H1 (cell line): ENCODE measurements at regions not wholly inside any gene's neighbourhood (a gene's known extent, or its start where the extent isn't known, plus 50 kb on each side); places are given as distances from the start of the nearest gene placed in this dataset.

Experiments
- CTCF ChIA-PET: fragments of 300-600 bp; sonication (Branson Sonifier 250); formaldehyde crosslinking; loops from one replicate; lab custom pipeline; 2021; ENCODE audit not compliant: partially characterized antibody; lab: Charles Lee
- POLR2A ChIA-PET: fragments of 300-600 bp; sonication (Branson Sonifier 250); formaldehyde crosslinking; loops from one replicate; lab custom pipeline; 2021; ENCODE audit warnings: inconsistent platforms; ENCODE audit not compliant: partially characterized antibody; lab: Charles Lee
- DNase-seq, 2 experiments: peaks; one replicate each; pipeline versions ENCODE4 v3.0.0 to v3.0.0-alpha.2; 2010 to 2022; ENCODE audit warnings: low spot score in 2 of 2, low read depth in 1 of 2, mixed read lengths in 1 of 2
- FAIRE-seq: peaks from 2 replicates; lab custom pipeline; 2011; peaks lifted over from hg19 to GRCh38; lab: Jason Lieb, UNC
- H2AFZ ChIP-seq: 2 replicates; pipeline ENCODE4 v1.8.1; 2012; ENCODE audit warnings: low read length, inconsistent platforms
- H2AK5ac ChIP-seq: 2 replicates; pipeline ENCODE4 v1.6.1; 2013; ENCODE audit warnings: low read depth, low read length
- H2BK120ac ChIP-seq: replicated peaks from 2 replicates; pipeline ENCODE3; 2013; ENCODE audit warnings: low read depth, low read length, inconsistent platforms
- H2BK12ac ChIP-seq: 2 replicates; pipeline ENCODE4 v1.6.1; 2013; ENCODE audit warnings: low read depth, low read length
- H2BK15ac ChIP-seq: 2 replicates; pipeline ENCODE4 v1.6.1; 2013; ENCODE audit warnings: low read length
- H2BK20ac ChIP-seq: 2 replicates; pipeline ENCODE4 v1.6.1; 2013; ENCODE audit warnings: low read length
- H2BK5ac ChIP-seq: 2 replicates; pipeline ENCODE4 v1.6.1; 2013; ENCODE audit warnings: low read depth, low read length
- H3K14ac ChIP-seq: 2 replicates; pipeline ENCODE4 v1.6.1; 2013; ENCODE audit warnings: inconsistent platforms; ENCODE audit not compliant: insufficient read length
- H3K18ac ChIP-seq: 2 replicates; pipeline ENCODE4 v1.6.1; 2013; ENCODE audit warnings: low read length; ENCODE audit errors: extremely low read depth
- H3K23ac ChIP-seq: 2 replicates; pipeline ENCODE4 v1.6.1; 2013; ENCODE audit warnings: inconsistent platforms; ENCODE audit not compliant: insufficient read length
- H3K23me2 ChIP-seq: 2 replicates; pipeline ENCODE4 v1.6.1; 2013; ENCODE audit warnings: low read depth, low read length
- H3K27ac ChIP-seq: 2 replicates; pipeline ENCODE4 v1.6.1; 2011; ENCODE audit warnings: low read depth, low read length, inconsistent platforms
- H3K27me3 ChIP-seq, 4 experiments: replicated peaks in 1 of 4; 1 replicate in 1 of 4; 2 replicates in 3 of 4; pipeline versions ENCODE4 v1.6.1 to v1.8.1; 2011 to 2013; ENCODE audit warnings: low read length in 3 of 4, mild to moderate bottlenecking in 3 of 4, inconsistent platforms in 2 of 4, mixed read lengths in 2 of 4, moderate library complexity in 1 of 4; ENCODE audit not compliant: control insufficient read depth in 3 of 4, insufficient read depth in 3 of 4; ENCODE audit errors: extremely low read depth in 1 of 4
- H3K36me3 ChIP-seq, 4 experiments: 2 replicates each; pipeline versions ENCODE4 v1.6.1 to v1.8.1; 2011 to 2013; ENCODE audit warnings: mild to moderate bottlenecking in 4 of 4, low read length in 3 of 4, moderate library complexity in 2 of 4, control low read depth in 1 of 4, inconsistent platforms in 1 of 4; ENCODE audit not compliant: insufficient read depth in 4 of 4, control insufficient read depth in 2 of 4
- H3K4ac ChIP-seq: replicated peaks from 2 replicates; pipeline ENCODE3; 2013; ENCODE audit warnings: low read length, low read depth, mixed read lengths, inconsistent platforms; ENCODE audit not compliant: insufficient read length
- H3K4me1 ChIP-seq, 4 experiments: replicated peaks in 1 of 4; 1 replicate in 1 of 4; 2 replicates in 3 of 4; pipeline versions ENCODE4 v1.6.1 to v1.8.1; 2011 to 2013; ENCODE audit warnings: low read length in 3 of 4, inconsistent platforms in 2 of 4, mixed read lengths in 1 of 4; ENCODE audit not compliant: insufficient read depth in 4 of 4, control insufficient read depth in 3 of 4
- H3K4me2 ChIP-seq, 2 experiments: 2 replicates each; pipeline versions ENCODE4 v1.6.1 to v1.8.1; 2011 to 2013; ENCODE audit warnings: low read depth in 2 of 2, low read length in 2 of 2, control low read depth in 1 of 2, inconsistent platforms in 1 of 2, mild to moderate bottlenecking in 1 of 2; ENCODE audit not compliant: insufficient read depth in 1 of 2
- H3K4me3 ChIP-seq, 4 experiments: fragments of 200-600, 300-600 bp in 1 of 4; sonication (generic), shearing (Covaris generic), sonication (Bioruptor Twin) in 1 of 4; 2 replicates each; pipeline versions ENCODE4 v1.5.1 to v1.8.1; 2011 to 2016; ENCODE audit warnings: low read length in 4 of 4, low read depth in 3 of 4, control low read depth in 2 of 4, inconsistent platforms in 2 of 4, mild to moderate bottlenecking in 2 of 4, mixed read lengths in 1 of 4, moderate library complexity in 1 of 4; ENCODE audit not compliant: insufficient read depth in 2 of 4; ENCODE audit errors: extremely low read depth in 1 of 4
- H3K56ac ChIP-seq: replicated peaks from 2 replicates; pipeline ENCODE3; 2013; ENCODE audit warnings: low read depth, mild to moderate bottlenecking, mixed read lengths, low read length, inconsistent platforms; ENCODE audit not compliant: insufficient read length
- H3K79me1 ChIP-seq: 2 replicates; pipeline ENCODE4 v1.6.1; 2013; ENCODE audit warnings: low read depth, low read length, control low read depth
- H3K79me2 ChIP-seq, 2 experiments: 2 replicates each; pipeline versions ENCODE4 v1.6.1 to v1.8.1; 2012 to 2013; ENCODE audit warnings: low read length in 2 of 2, mild to moderate bottlenecking in 2 of 2, inconsistent platforms in 1 of 2; ENCODE audit not compliant: insufficient read depth in 2 of 2, control insufficient read depth in 1 of 2
- H3K9ac ChIP-seq, 4 experiments: replicated peaks in 1 of 4; 1 replicate in 1 of 4; 2 replicates in 3 of 4; pipeline versions ENCODE4 v1.6.1 to v1.8.1; 2011 to 2013; ENCODE audit warnings: low read depth in 3 of 4, low read length in 3 of 4, control low read depth in 2 of 4, mild to moderate bottlenecking in 2 of 4, moderate library complexity in 2 of 4, inconsistent platforms in 1 of 4; ENCODE audit errors: extremely low read depth in 1 of 4
- H3K9me3 ChIP-seq, 2 experiments: 2 replicates each; pipeline versions ENCODE4 v1.6.1 to v1.8.1; 2012 to 2013; ENCODE audit warnings: mild to moderate bottlenecking in 2 of 2, moderate library complexity in 2 of 2, control low read depth in 1 of 2, inconsistent platforms in 1 of 2, low read depth in 1 of 2, low read length in 1 of 2, mixed read lengths in 1 of 2; ENCODE audit not compliant: insufficient read depth in 2 of 2
- H4K20me1 ChIP-seq, 2 experiments: replicated peaks in 1 of 2; 2 replicates each; pipeline versions ENCODE3 to v1.8.1; 2011 to 2013; ENCODE audit warnings: inconsistent platforms in 2 of 2, low read length in 2 of 2, mild to moderate bottlenecking in 1 of 2; ENCODE audit not compliant: insufficient read depth in 2 of 2, control insufficient read depth in 1 of 2
- H4K5ac ChIP-seq: 2 replicates; pipeline ENCODE4 v1.6.1; 2013; ENCODE audit warnings: low read length, low read depth, mixed read lengths, inconsistent platforms; ENCODE audit not compliant: insufficient read length
- H4K8ac ChIP-seq: 2 replicates; pipeline ENCODE4 v1.8.0; 2013; ENCODE audit warnings: mild to moderate bottlenecking, moderate library complexity, low read length, inconsistent platforms; ENCODE audit not compliant: insufficient read depth; ENCODE audit errors: extremely low read depth
- H4K91ac ChIP-seq: replicated peaks from 2 replicates; pipeline ENCODE3; 2013; ENCODE audit warnings: low read length, mixed read lengths, inconsistent platforms; ENCODE audit not compliant: insufficient read length
- CBX5 ChIP-seq: fragments of 300-800, 300-1000 bp; sonication (generic); IDR thresholded peaks from 2 replicates; pipeline ENCODE4 v1.7.1; 2016; ENCODE audit warnings: antibody characterized with exemption, low read length, low read depth
- HDAC6 ChIP-seq: IDR thresholded peaks from one replicate; pipeline ENCODE4 v1.7.1; 2012; ENCODE audit warnings: low read depth, mild to moderate bottlenecking, inconsistent platforms, low read length, moderate library complexity
- WGBS, 2 experiments: shearing (Covaris generic) in 1 of 2; methylation state at CpG; one replicate each; pipeline versions ENCODE4 v1.1.6 to v1.1.7; 2013 to 2015; ENCODE audit warnings: low lambda C conversion rate in 2 of 2, mixed read lengths in 2 of 2, inconsistent platforms in 1 of 2, low coverage in 1 of 2, missing lambda C conversion rate in 1 of 2; ENCODE audit not compliant: insufficient replicate concordance in 2 of 2, insufficient coverage in 1 of 2, insufficient read length in 1 of 2; ENCODE audit errors: extremely low coverage in 1 of 2, missing lambda C conversion rate in 1 of 2; 5-methylcytosine and 5-hydroxymethylcytosine counted together

- Histone ChIP-seq H4K91ac (no peak overlapping the region), H3K4me2 (no peak overlapping the region), H2BK15ac (no peak overlapping the region), H3K79me2 (no peaks in the 10 kb centered on the region), H3K36me3 (no peaks in the 10 kb centered on the region), H3K79me1 (no peaks in the 10 kb centered on the region), H2AK5ac (no peak overlapping the region), H2AFZ (no peak overlapping the region), H3K23ac (no peak overlapping the region), H3K23me2 (no peaks in the 10 kb centered on the region), H3K4me3 (no peak overlapping the region), H3K4ac (no peak overlapping the region), H3K4me1 (no peaks in the 10 kb centered on the region), H2BK12ac (no peak overlapping the region), H3K14ac (no peak overlapping the region), H2BK120ac (no peak overlapping the region), H3K9me3 (no peaks in the 10 kb centered on the region; a peak in 1 of 4 replicates), H2BK5ac (no peak overlapping the region), H3K27ac (no peak overlapping the region), H3K56ac (no peak overlapping the region), H4K20me1 (no peaks in the 10 kb centered on the region), H3K27me3 (no peaks in the 10 kb centered on the region), H4K5ac (no peak overlapping the region), H4K8ac (no peak overlapping the region), H3K18ac (no peak overlapping the region), H3K9ac (no peak overlapping the region), H2BK20ac (no peak overlapping the region)
- ChIA-PET POLR2A (no interaction called here), CTCF (interaction anchor here (1.1 kb wide), 1 partner anchor 9 kb away, joined by 5 read pairs; no protein-coding TSS in a partner anchor)
- DNase-seq (no peak), FAIRE-seq (no peak)
- WGBS, 2 experiments: 100% methylated on average over 1 of the region's 1 CpG; no CpG with 5 or more reads in 1 of the 2 experiments
- TF ChIP-seq HDAC6 (no peak), CBX5 (no peak)
Observed at GRCh38 chr12:58095002-58095401, 153.6 kb downstream of the ATP23 start.
